ENCODE measurements at regions not wholly inside any gene's neighbourhood (a gene's known extent, or its start where the extent isn't known, plus 50 kb on each side); places are given as distances from the start of the nearest gene placed in this dataset.
"Not testable (repeated sequence)": the region's sequence is repeated elsewhere in the genome, so short reads cannot be mapped to it uniquely, and the experiment has no call there.

- no peak for DNase-seq
Measured at GRCh38 chr2:122070241-122070731, 314.8 kb downstream of the TSN start.

- no peak for DNase-seq
Measured at GRCh38 chr2:122072666-122073065, 317.2 kb downstream of the TSN start.

- no peak for DNase-seq
Measured at GRCh38 chr2:122074201-122074600, 318.8 kb downstream of the TSN start.

GRCh38 chr2:122075381-122075780, 319.9 kb downstream of the TSN start:
- no peak for DNase-seq

GRCh38 chr2:122077114-122077513, 321.7 kb downstream of the TSN start:
- DNase-seq: no peak

GRCh38 chr2:122077771-122078170, 322.3 kb downstream of the TSN start:
- DNase-seq: no peak

GRCh38 chr2:122078451-122078850, 323.0 kb downstream of the TSN start:
- peak; percentile 9 for DNase-seq

GRCh38 chr2:122079844-122080243, 324.4 kb downstream of the TSN start:
- DNase-seq: no peak

GRCh38 chr2:122080316-122080715, 324.9 kb downstream of the TSN start:
- no peak for DNase-seq

- no peak for DNase-seq
Measured at GRCh38 chr2:122080871-122081270, 325.4 kb downstream of the TSN start.

- DNase-seq: no peak
Measured at GRCh38 chr2:122081751-122082150, 326.3 kb downstream of the TSN start.

GRCh38 chr2:122083256-122084048, 328.0 kb downstream of the TSN start:
- DNase-seq: peak; percentile 23

- DNase-seq: not testable (repeated sequence)
Measured at GRCh38 chr2:122085672-122086071, 330.2 kb downstream of the TSN start.

- DNase-seq: no peak
Measured at GRCh38 chr2:122094557-122094956, 339.1 kb downstream of the TSN start.

GRCh38 chr2:122096761-122097160, 341.3 kb downstream of the TSN start:
- no peak for DNase-seq

GRCh38 chr2:122098306-122098705, 342.9 kb downstream of the TSN start:
- DNase-seq: no peak

GRCh38 chr2:122100346-122100745, 344.9 kb downstream of the TSN start:
- DNase-seq: no peak

GRCh38 chr2:122100756-122101155, 345.3 kb downstream of the TSN start:
- no peak for DNase-seq

- no peak for DNase-seq
Measured at GRCh38 chr2:122101319-122101718, 345.9 kb downstream of the TSN start.

- no peak for DNase-seq
Measured at GRCh38 chr2:122105171-122105876, 349.9 kb downstream of the TSN start.

GRCh38 chr2:122105877-122106206, 350.4 kb downstream of the TSN start:
- DNase-seq: no peak

GRCh38 chr2:122108186-122108585, 352.7 kb downstream of the TSN start:
- DNase-seq: no peak

- DNase-seq: no peak
Measured at GRCh38 chr2:122112216-122113005, 357.0 kb downstream of the TSN start.

Measured in hindlimb muscle (tissue), 1 donor.